Posterior cingulate gyrus (tissue), 11 donors: ENCODE measurements at regions not wholly inside any gene's neighbourhood (a gene's known extent, or its start where the extent isn't known, plus 50 kb on each side); places are given as distances from the start of the nearest gene placed in this dataset.
A peak's percentile ranks its signal among the peaks of the same experiment; 100 is the strongest.

ENCODE experiments used
- DNase-seq, 10 donors: peaks; one replicate each; pipeline versions ENCODE4 v3.0.0 to v3.0.0-alpha.2; 2020 to 2021; ENCODE audit warnings: mixed read lengths in 3 of 10
- intact Hi-C: fragments of 100-400 bp; cut with DNase I; formaldehyde crosslinking; loops from one replicate; pipeline ENCODE4 v1.15.1; 2023

GRCh38 chr9:13684656-13685055 is 405.2 kb upstream of the MPDZ start:
- intact Hi-C loops = loop anchor here (10.0 kb wide), 1 partner anchor 330 kb away; no protein-coding TSS in a partner anchor
- no peak for DNase-seq

GRCh38 chr9:13677801-13678200 is 398.3 kb upstream of the MPDZ start:
- no peak for DNase-seq
- intact Hi-C loops = no loop called here

DNA sequence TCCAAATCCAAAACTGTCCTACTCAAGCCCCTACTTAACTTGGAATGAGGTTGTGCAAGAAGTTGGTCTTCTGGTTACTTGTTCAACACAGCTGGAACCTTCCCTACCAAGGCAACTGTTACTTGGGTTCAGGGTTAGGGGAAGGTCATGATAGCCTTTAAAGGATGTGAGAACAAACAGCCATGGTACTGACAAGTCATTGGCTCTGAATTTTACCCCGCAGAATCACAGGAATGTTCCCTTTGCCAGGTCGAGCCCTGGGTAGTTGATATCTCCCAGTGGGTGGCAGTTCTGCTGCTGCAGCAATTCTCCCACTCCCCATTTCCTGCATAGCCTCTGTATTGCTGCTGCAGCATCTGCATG is 396.1 kb upstream of the MPDZ start:
- intact Hi-C loops = no loop called here
- no peak for DNase-seq

DNA sequence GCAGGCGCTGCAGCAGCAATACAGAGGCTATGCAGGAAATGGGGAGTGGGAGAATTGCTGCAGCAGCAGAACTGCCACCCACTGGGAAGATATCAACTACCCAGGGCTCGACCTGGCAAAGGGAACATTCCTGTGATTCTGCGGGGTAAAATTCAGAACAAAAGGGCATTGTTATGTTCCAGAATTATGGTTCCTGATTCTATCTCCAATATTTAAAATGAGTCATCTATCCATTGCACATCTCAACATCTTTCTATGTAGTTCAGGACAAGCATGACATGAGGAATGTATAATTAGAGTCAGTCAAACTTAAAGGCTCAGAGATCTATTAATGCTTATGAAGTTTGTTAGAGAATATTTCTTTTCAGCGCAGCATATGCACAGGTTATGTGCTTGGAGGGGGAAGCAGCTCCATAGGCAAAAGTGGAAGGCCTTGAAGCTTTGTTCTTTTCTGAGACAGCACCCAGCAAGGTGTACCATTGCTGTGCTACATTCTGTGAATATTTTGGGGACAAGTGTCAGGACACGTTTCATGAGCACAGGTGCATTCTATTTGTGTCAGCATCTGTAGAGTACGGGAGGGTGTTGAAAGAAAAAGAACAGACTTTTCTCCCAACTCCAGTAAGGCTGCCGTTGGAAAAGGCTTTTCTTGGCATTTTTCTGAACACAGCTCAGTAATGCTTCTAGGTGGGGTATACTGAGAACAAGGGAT is 395.6 kb upstream of the MPDZ start:
- intact Hi-C loops = no loop called here
- no peak for DNase-seq

GRCh38 chr9:13673348-13673747 is 393.9 kb upstream of the MPDZ start:
- intact Hi-C loops = no loop called here
- no peak for DNase-seq

DNA sequence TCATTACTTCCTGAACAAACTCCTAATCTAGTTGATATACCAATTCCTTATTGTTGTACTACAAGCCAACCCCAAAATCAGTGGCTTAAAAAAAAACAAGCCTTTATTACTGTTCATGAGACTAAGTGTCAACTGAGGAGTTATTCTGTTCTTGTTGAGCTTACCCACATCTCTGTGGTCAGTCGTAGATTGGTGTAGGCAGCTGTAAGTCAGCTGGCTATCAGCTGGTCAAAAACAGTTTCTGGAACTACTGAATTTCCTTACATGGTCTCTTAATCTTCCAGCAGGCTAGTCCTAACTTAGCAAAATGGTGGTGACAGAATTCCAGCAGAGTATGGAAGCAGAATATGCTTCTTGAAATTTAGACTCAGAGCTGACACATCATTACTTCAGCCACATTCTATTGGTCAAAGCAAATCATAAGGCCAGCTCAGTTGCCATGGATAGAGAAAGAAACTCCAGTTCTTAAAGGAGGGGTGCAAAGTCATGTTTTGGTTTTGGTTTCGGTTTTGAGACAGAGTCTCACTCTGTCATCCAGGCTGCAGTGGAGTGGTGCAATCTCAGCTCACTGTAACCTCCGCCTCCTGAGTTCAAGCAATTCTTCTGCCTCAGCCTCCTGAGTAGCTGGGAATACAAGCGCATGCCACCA is 386.1 kb upstream of the MPDZ start:
- no peak for DNase-seq
- intact Hi-C loops = no loop called here

DNA sequence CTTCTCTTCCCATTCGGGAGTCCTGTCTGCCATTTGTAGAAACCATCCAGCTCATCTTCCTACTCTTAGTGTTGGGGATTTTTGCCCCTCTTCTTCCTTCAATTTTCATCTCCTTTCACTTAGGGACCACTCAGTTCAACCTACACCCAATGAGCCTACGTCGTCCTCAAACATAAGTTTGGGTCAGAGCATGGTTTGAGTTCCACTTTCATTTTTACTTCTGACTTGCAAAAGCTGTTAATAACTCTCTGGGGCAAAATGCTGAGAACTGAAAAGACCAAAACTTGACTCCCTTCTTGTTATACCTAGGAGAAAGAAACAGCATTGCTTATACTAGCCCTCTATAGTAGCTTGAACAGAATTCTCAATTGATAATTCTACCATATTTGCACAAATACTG is 381.5 kb upstream of the MPDZ start:
- DNase-seq = no peak
- intact Hi-C loops = no loop called here

GRCh38 chr9:13651969-13652663 is 372.6 kb upstream of the MPDZ start:
- no peak for DNase-seq
- intact Hi-C loops = no loop called here

DNA sequence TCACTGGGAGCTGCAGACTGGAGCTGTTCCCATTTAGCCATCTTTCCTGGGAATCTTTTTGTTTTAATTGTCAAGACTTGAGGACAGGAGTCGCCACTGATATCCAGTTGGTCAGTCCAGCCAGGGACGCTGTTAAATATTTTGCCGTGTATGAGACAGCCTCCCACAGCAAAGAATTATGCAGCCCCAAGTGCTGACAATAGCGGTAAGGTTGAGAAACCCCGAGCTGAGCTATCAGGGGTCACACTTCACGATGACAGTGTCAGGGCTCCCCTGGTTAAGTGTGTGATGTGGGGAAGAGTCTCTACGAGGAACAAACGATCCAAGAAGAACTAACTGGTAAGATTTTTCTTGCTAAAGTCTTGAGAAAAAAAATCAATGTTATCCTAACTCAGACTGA is 372.0 kb upstream of the MPDZ start:
- DNase-seq = no peak
- intact Hi-C loops = no loop called here

DNA sequence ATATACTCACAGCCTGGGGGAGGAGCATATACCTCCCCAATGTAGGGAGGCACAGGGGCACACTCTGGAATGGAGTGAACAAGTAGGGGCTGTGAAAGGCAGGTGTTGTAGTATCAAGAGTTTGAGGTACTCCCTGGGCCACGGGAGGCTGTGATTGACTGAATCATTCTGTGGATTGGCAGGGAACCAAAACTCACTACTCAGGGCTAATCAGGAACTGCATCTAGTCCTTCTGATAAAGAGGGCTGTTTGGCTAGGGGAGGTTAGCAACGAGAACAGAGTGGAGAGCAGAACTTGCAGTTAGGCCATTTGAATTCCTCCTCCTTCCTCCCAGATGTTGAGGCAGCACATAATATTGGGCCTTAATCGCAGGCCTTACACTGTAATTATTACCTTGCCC is 369.2 kb upstream of the MPDZ start:
- DNase-seq = no peak
- intact Hi-C loops = no loop called here

- intact Hi-C loops = no loop called here
- no peak for DNase-seq
Measured at GRCh38 chr9:13648068-13648467, 368.6 kb upstream of the MPDZ start.

DNA sequence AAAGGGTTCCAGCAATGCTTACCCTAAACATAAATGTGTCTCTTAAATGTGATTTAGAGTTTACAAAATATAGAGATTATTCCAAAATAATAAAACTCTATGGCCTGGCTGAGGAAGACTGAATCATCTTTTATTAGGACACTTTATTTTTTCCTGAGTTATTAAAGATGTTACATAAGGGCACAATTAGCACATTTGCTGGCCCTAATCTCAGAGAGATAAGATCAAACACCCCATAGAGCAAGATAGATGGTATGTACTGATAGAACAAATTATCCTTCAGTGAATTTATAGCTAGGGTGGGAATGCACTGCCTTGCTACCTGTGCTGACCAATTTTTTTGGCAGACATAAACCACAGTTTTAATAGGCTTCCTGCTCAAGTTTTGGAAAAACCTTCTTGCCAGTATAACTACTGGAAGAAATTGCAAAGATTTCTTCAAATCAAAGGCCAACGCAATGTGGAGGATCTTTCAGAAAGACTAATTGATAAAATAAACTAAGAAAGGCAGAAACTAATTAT is 367.1 kb upstream of the MPDZ start:
- intact Hi-C loops = no loop called here
- no peak for DNase-seq

DNA sequence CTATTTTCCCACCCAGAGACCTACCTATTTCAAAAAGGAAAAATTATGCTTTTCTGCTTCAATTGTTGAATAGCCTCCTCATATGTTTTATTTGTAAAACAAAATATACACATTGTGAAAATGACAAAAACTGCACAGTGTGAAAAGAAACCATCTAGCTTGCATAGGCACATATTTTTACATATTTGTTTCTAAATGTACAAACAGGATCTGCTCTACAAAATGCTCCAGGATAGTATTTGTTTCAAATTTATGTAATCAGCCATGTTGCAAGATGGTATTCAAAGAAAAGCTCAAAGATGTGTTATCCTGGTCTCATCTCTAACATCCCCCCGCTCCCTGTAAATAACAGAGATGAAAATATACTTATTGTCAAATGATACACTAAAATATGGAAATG is 366.1 kb upstream of the MPDZ start:
- intact Hi-C loops = no loop called here
- no peak for DNase-seq

DNA sequence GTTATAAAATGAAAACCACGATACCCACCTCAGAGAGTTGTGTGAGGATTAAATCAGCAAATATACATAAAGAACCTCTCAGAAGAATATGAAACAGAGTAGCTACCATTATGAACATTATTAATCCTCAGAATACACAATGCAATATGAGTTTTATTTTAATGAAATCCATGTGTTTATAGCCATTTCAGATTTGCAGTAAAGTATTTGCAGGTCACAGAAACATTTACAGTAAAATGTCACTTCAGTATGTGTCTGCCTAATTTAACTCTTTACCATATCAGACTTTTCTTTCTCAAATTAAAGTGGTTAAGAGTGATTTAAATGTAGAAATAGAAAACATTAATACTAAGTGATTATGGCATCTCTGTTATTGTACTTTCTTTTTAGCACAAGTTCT is 365.2 kb upstream of the MPDZ start:
- intact Hi-C loops = no loop called here

GRCh38 chr9:13642646-13643045 is 363.2 kb upstream of the MPDZ start:
- no peak for DNase-seq
- intact Hi-C loops = no loop called here

More for the DNA sequence above, 365.2 kb upstream of the MPDZ start:
- DNase-seq = no peak

- no peak for DNase-seq
- intact Hi-C loops = no loop called here
Measured at GRCh38 chr9:13629067-13629466, 349.6 kb upstream of the MPDZ start.

GRCh38 chr9:13628526-13628925 is 349.0 kb upstream of the MPDZ start:
- intact Hi-C loops = no loop called here
- no peak for DNase-seq

GRCh38 chr9:13627502-13627901 is 348.0 kb upstream of the MPDZ start:
- intact Hi-C loops = no loop called here
- peak in 1 of 10 donors; percentile 41 for DNase-seq

GRCh38 chr9:13627071-13627470 is 347.6 kb upstream of the MPDZ start:
- DNase-seq = peak in 1 of 10 donors; percentile 67
- intact Hi-C loops = no loop called here

- DNase-seq = no peak
- intact Hi-C loops = no loop called here
Measured at GRCh38 chr9:13626601-13627000, 347.1 kb upstream of the MPDZ start.

GRCh38 chr9:13621872-13622564 is 342.5 kb upstream of the MPDZ start:
- intact Hi-C loops = no loop called here
- no peak for DNase-seq
